HL-60 (cell line): ENCODE measurements at regions not wholly inside any gene's neighbourhood (a gene's known extent, or its start where the extent isn't known, plus 50 kb on each side); places are given as distances from the start of the nearest gene placed in this dataset.

Experiments used
- POLR2AphosphoS5 ChIP-seq: IDR thresholded peaks from 2 replicates; pipeline ENCODE4 v1.6.1; 2012; ENCODE audit warnings: low read depth
- TF ChIP-seq, protein P1 (sequence below): IDR thresholded peaks from one replicate; pipeline ENCODE4 v1.5.1; 2011; ENCODE audit warnings: low read length, control low read depth, inconsistent platforms; ENCODE audit not compliant: insufficient read depth
- TF ChIP-seq, protein P2 (sequence below): IDR thresholded peaks from 2 replicates; pipeline ENCODE4 v1.6.1; 2012; ENCODE audit warnings: low read depth; ENCODE audit not compliant: insufficient replicate concordance

DNA sequence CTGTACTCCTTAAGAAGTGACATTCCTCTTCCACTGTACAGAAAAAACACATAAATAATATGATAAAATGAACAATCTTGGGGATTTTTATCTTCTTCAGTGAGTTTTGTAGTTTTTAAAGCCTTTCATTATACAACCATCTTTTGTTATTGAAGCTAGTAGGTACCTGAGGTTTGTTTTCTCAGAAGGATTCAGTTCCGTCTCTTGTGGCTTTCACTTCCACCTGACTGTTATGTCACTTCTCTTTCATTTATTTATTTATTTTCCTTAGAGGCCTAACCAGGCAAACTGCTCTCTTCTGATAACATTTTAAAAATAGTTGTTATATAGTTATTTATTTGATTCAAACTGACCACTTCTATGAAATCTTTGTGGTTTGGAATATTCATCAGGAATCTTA is 464.2 kb downstream of the CCDC85A start:
- TF ChIP-seq, protein P1, sequence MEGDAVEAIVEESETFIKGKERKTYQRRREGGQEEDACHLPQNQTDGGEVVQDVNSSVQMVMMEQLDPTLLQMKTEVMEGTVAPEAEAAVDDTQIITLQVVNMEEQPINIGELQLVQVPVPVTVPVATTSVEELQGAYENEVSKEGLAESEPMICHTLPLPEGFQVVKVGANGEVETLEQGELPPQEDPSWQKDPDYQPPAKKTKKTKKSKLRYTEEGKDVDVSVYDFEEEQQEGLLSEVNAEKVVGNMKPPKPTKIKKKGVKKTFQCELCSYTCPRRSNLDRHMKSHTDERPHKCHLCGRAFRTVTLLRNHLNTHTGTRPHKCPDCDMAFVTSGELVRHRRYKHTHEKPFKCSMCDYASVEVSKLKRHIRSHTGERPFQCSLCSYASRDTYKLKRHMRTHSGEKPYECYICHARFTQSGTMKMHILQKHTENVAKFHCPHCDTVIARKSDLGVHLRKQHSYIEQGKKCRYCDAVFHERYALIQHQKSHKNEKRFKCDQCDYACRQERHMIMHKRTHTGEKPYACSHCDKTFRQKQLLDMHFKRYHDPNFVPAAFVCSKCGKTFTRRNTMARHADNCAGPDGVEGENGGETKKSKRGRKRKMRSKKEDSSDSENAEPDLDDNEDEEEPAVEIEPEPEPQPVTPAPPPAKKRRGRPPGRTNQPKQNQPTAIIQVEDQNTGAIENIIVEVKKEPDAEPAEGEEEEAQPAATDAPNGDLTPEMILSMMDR: no peak
- no peak for TF ChIP-seq POLR2AphosphoS5
- TF ChIP-seq, protein P2, sequence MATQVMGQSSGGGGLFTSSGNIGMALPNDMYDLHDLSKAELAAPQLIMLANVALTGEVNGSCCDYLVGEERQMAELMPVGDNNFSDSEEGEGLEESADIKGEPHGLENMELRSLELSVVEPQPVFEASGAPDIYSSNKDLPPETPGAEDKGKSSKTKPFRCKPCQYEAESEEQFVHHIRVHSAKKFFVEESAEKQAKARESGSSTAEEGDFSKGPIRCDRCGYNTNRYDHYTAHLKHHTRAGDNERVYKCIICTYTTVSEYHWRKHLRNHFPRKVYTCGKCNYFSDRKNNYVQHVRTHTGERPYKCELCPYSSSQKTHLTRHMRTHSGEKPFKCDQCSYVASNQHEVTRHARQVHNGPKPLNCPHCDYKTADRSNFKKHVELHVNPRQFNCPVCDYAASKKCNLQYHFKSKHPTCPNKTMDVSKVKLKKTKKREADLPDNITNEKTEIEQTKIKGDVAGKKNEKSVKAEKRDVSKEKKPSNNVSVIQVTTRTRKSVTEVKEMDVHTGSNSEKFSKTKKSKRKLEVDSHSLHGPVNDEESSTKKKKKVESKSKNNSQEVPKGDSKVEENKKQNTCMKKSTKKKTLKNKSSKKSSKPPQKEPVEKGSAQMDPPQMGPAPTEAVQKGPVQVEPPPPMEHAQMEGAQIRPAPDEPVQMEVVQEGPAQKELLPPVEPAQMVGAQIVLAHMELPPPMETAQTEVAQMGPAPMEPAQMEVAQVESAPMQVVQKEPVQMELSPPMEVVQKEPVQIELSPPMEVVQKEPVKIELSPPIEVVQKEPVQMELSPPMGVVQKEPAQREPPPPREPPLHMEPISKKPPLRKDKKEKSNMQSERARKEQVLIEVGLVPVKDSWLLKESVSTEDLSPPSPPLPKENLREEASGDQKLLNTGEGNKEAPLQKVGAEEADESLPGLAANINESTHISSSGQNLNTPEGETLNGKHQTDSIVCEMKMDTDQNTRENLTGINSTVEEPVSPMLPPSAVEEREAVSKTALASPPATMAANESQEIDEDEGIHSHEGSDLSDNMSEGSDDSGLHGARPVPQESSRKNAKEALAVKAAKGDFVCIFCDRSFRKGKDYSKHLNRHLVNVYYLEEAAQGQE: no peak
